NCI-H1694 treated with DMSO at 0.1 percent for 48 hours (cell line): ENCODE measurements at regions not wholly inside any gene's neighbourhood (a gene's known extent, or its start where the extent isn't known, plus 50 kb on each side); places are given as distances from the start of the nearest gene placed in this dataset.
"Not testable (repeated sequence)": the region's sequence is repeated elsewhere in the genome, so short reads cannot be mapped to it uniquely, and the experiment has no call there.

ENCODE experiments used
- DNase-seq: peaks from one replicate; lab custom pipeline; 2025; lab: John Stamatoyannopoulos, UW

GRCh38 chr10:63921908-63922467 is 400.8 kb downstream of the REEP3 start:
- DNase-seq = no peak

DNA sequence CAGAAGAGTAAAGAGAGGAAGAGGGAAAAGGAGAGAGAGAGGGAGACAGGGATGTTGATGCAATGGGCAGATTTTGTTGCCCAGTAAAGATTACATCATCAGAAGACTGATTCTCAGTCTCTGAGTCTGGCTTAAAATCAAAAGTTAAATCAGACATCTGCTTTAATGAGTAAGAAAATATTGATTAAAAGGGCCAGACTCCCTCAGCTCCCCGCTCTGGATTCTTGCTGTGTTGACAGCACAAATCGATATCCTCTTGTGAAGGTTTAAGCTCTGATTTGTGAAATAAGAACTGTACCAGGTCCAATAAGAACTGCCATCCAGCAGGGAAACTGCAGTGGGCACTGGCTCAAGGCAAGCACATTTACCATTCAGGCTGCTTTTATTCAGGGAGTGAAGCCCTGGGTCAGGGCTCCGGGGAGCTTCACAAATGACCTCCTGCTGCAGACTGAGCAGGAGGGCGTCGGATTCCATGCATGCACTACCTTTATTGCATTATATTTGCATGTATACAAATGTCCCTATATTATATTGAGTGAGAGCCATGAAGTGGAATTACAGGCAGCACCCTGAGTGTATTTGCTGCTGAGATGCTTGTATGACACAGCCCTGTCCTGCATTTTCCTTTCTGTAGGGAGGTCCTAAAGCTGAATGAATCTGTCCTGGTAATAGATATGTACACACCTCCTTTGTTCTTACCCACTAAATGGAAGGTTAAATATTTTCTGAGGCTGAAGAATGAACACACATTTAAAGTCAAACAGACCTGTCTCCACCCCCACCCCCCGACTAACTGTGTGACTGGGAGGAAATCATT is 401.5 kb downstream of the REEP3 start:
- DNase-seq = no peak

GRCh38 chr10:63929831-63930467 is 408.7 kb downstream of the REEP3 start:
- no peak for DNase-seq

GRCh38 chr10:63930584-63930983 is 409.4 kb downstream of the REEP3 start:
- DNase-seq = no peak

DNA sequence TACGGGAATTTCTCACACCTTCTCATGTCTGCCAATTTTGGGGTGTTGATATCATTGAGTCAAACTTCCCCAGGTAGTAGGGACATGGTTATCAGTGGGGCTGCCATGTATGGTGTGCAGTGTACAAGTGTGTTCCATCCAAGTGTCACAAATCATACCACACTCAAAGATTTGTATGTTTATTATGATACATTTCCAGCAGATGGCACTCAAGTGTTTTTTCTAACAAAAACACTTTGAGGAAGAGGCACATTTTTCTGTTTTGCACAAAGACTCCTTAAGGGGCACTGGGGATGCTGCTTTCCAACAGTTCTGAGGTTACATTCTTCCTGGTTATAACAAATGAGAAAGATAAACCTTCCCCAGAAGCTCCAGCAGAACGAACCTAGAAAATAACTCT is 414.5 kb downstream of the REEP3 start:
- DNase-seq = no peak

GRCh38 chr10:63940277-63940922 is 419.2 kb downstream of the REEP3 start:
- DNase-seq = no peak

GRCh38 chr10:63964406-63964805 is 443.2 kb downstream of the REEP3 start:
- no peak for DNase-seq

DNA sequence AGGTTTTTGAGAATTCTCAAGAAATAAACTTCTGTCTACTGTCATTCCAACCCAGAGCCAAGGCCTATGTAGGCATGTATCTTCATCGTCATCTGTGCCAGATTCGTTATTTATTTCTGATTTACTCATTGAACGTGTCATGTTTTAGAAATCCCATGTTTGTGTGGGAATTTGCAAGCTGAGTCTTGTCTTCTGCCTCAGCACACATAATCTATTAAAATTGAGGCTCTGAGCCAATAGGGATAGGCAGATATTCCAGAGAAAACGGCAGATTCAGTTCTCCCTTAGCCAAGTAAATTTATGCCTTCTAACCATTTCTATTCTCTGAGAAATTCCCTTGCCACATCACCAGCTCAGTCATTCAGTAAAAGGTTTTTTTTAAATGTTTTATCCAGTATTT is 444.6 kb downstream of the REEP3 start:
- no peak for DNase-seq

GRCh38 chr10:63972949-63973827 is 452.0 kb downstream of the REEP3 start:
- no peak for DNase-seq

GRCh38 chr10:63976538-63976937 is 455.3 kb downstream of the REEP3 start:
- DNase-seq = no peak

DNA sequence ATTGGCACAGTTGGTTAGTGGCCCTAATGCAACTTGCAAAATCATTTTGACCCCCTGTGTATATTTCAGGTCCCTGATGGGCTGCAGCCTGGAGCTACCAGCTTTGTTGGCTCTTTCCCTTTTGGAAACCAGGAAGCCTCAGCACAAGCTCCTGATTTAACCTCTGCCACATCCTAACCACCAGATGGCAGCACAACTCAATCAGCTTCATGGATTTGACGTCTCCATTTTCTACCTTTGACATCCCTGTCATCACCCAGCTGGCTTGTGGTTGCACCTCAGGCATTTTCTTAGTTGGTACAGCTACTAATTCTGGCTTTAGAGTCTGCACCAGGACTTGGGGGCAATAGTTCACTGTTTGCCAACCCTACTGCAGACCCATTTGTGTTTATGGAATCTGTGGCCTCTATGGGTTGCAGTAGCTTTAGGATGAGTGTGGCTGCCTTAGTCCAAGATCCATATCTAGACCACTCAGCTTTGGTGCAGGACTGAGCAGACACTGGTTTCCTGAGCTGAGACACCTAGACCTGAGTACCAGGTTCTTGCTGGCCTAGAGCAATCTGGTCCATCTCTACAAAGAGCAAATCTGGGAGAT is 456.2 kb downstream of the REEP3 start:
- DNase-seq = peak; percentile 11

DNA sequence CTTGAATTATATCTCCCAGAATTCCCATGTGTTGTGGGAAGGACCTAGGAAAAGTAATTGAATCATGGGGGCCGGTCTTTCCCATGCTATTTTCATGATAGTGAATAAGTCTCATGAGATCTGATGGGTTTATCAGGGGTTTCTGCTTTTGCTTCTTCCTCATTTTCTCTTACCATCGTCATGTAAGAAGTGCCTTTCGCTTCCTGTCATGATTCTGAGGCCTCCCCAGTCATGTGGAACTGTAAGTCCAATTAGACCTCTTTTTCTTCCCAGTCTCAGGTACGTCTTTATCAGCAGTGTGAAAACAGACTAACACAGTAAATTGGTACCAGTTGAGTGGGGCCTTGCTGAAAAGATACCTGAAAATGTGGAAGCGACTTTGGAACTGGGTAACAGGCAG is 459.7 kb downstream of the REEP3 start:
- not testable (repeated sequence) for DNase-seq

DNA sequence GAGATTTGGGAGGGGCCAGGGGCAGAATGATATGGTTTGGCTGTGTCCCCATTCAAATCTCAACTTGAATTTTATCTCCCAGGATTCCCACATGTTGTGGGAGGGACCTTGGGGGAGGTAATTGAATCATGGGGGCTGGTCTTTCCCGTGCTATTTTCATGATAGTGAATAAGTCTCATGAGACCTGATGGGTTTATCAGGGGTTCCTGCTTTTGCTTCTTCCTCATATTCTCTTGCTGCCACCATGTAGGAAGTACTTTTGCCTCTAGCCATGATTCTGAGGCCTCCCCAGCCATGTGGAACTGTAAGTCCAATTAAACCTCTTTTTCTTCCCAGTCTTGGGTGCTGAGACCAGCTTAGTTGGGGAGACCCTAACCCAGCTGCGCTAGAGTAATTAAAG is 462.9 kb downstream of the REEP3 start:
- not testable (repeated sequence) for DNase-seq

- no peak for DNase-seq
Measured at GRCh38 chr10:63986536-63986935, 465.3 kb downstream of the REEP3 start.

DNA sequence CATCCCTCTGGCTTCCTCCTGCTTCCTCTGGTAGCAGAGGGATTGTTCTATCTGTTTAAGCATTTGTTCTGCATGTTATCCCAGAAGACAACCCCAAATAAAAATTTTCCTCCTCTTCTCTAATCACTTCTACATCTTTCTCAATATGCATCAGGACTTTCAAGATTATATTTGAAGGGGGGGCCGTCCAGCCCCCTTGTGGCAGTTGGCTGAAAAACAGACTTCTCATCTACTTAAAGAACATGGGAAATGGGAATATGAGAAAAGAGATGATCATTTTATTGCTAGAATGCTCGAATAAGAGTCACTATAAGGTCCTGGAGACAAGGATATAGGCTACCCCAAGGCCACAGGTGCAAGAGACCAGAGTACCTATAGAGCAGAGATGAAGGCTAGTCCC is 466.0 kb downstream of the REEP3 start:
- DNase-seq = no peak

DNA sequence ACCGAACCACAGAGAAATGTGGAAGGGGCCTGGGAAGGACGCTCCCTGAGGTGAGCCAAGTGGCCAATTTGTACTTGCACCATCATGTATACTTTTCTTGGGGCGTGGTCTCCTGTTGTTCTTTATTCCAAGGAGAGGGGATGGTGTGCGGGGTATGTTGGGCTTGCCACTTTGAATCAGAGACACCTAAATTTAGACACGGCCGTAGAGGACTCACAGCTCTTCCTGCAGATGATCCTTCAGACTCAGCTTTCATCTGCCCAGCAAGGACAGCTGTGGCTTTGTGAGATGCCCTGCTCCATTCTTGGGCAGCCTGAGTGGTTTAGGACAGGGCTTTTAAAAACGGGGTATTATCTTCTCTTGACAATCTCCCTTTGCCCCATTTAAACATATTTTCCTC is 473.2 kb downstream of the REEP3 start:
- no peak for DNase-seq

DNA sequence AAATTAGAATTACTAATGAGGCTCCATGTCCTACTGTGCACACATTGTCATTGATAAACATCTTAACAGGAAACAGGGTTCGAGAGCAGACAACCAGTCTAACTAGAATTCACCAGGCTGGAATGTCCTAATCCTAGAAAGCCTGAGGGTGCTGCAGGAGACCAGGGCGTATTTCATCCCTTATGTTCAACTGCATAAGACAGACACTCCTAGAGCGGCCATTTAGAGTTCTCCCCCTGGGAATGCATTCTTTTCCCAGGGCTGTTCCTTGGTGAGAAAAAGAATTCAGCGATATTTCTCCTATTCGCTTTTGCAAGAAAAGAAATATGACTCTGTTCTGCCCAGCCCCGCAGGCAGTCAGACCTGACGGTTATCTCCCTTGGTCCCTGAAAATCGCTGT is 486.0 kb downstream of the REEP3 start:
- DNase-seq = no peak

- no peak for DNase-seq
Measured at GRCh38 chr10:64010711-64011110, 489.5 kb downstream of the REEP3 start.

GRCh38 chr10:64011912-64012714 is 490.9 kb downstream of the REEP3 start:
- no peak for DNase-seq

GRCh38 chr10:64014281-64014680 is 493.1 kb downstream of the REEP3 start:
- no peak for DNase-seq
